ENCODE measurements at regions not wholly inside any gene's neighbourhood (a gene's known extent, or its start where the extent isn't known, plus 50 kb on each side); places are given as distances from the start of the nearest gene placed in this dataset.

- H3K4me3 ChIP-seq (replicated peaks in 1 of 3; ENCODE audit: insufficient read depth in 1 of 3, low read depth in 1 of 3, low read length in 3 of 3): no peak overlapping the region
- no peak overlapping the region for H3K9ac ChIP-seq (replicated peaks; ENCODE audit: extremely low read depth, insufficient read depth, low read length)
- POLR2A ChIA-PET: no interaction called here
- no peaks in the 10 kb centered on the region for H3K9me1 ChIP-seq (replicated peaks; ENCODE audit: control insufficient read depth, extremely low read depth, insufficient read depth, low read length)
- H3K27ac ChIP-seq (ENCODE audit: insufficient read depth, low read depth, low read length): no peak overlapping the region
- intact Hi-C loops (cut with micrococcal nuclease) (no loop called here), dilution Hi-C loops (cut with MboI; ENCODE audit: extremely low pct_ligation_motif_present, low sequenced_read_pairs) (no loop called here)
- H4K20me1 ChIP-seq (replicated peaks; ENCODE audit: control insufficient read depth, extremely low read depth, insufficient read depth, low read length): no peaks in the 10 kb centered on the region
- no peak for DNase-seq (ENCODE audit: low read depth, low spot score)
- no peak for FAIRE-seq
- no peaks in the 10 kb centered on the region for H3K4me1 ChIP-seq (ENCODE audit: control insufficient read depth, extremely low read depth, insufficient read depth, low read length)
- H3K27me3 ChIP-seq (ENCODE audit: control insufficient read depth in 2 of 2, insufficient read depth in 2 of 2, low read length in 2 of 2): no peaks in the 10 kb centered on the region
- TF ChIP-seq GATA2 (IDR thresholded peaks at IDR 0.05; ENCODE audit: insufficient read depth, insufficient read length, low read depth, low read length): no peak
- no peak for TF ChIP-seq CTCF (IDR thresholded peaks at IDR 0.05; ENCODE audit: extremely low read depth in 1 of 2, insufficient read depth in 1 of 2, low read depth in 1 of 2, low read length in 2 of 2)
- no peak for TF ChIP-seq FOS (IDR thresholded peaks at IDR 0.05; ENCODE audit: borderline replicate concordance, insufficient read depth, low read length)
- no peak for TF ChIP-seq POLR2AphosphoS5 (IDR thresholded peaks at IDR 0.05; ENCODE audit: insufficient read depth, low read depth, low read length)
- TF ChIP-seq MAX (IDR thresholded peaks at IDR 0.05; ENCODE audit: insufficient read depth, insufficient read length): no peak
- no peak for TF ChIP-seq EZH2 (IDR thresholded peaks at IDR 0.05; ENCODE audit: borderline replicate concordance, low read depth, low read length, severe bottlenecking)
- no peak for TF ChIP-seq MYC (IDR thresholded peaks at IDR 0.05; ENCODE audit: low read depth, low read length)
- TF ChIP-seq JUN (IDR thresholded peaks at IDR 0.05; ENCODE audit: borderline replicate concordance, insufficient read depth, insufficient read length, low read depth): no peak
- no TSS peak for BruUV-seq (replicated peaks)
- H3K79me2 ChIP-seq (ENCODE audit: control insufficient read depth, insufficient read depth, low read length): no peaks in the 10 kb centered on the region
- no peaks in the 10 kb centered on the region for H3K36me3 ChIP-seq (ENCODE audit: control insufficient read depth in 2 of 2, extremely low read depth in 1 of 2, insufficient read depth in 2 of 2, low read length in 2 of 2)
- CTCF ChIA-PET: no interaction called here
- H3K4me2 ChIP-seq (ENCODE audit: insufficient read depth, low read length): no peak overlapping the region
- no peaks in the 10 kb centered on the region for H3K9me3 ChIP-seq (replicated peaks; ENCODE audit: control insufficient read depth, insufficient read depth, low read length)
- H2AFZ ChIP-seq (ENCODE audit: low read depth, low read length): no peak overlapping the region
These were observed 67.5 kb upstream of the IRX4 start for GRCh38 chr5:1950096-1950707.

Measured in endothelial cell of umbilical vein (primary cell).